IPS-15b (cell line): ENCODE measurements at regions not wholly inside any gene's neighbourhood (a gene's known extent, or its start where the extent isn't known, plus 50 kb on each side); places are given as distances from the start of the nearest gene placed in this dataset.

Source experiments
- H3K27me3 ChIP-seq: one replicate; pipeline ENCODE4 v1.6.1; 2013; ENCODE audit warnings: low read length; ENCODE audit not compliant: control insufficient read depth, insufficient read depth
- H3K36me3 ChIP-seq: one replicate; pipeline ENCODE4 v1.6.1; 2013; ENCODE audit warnings: low read length; ENCODE audit not compliant: control insufficient read depth, insufficient read depth
- H3K4me1 ChIP-seq: one replicate; pipeline ENCODE4 v1.6.1; 2013; ENCODE audit warnings: mild to moderate bottlenecking, low read length; ENCODE audit not compliant: control insufficient read depth, insufficient read depth
- H3K4me3 ChIP-seq: one replicate; pipeline ENCODE4 v1.5.1; 2013; ENCODE audit warnings: low read depth, low read length
- H3K9ac ChIP-seq: one replicate; pipeline ENCODE4 v1.6.1; 2013; ENCODE audit warnings: low read depth, mild to moderate bottlenecking, low read length
- H3K9me3 ChIP-seq: one replicate; pipeline ENCODE4 v1.6.1; 2013; ENCODE audit warnings: mild to moderate bottlenecking, low read length; ENCODE audit not compliant: control insufficient read depth, insufficient read depth

- Histone ChIP-seq H3K27me3 (no peaks in the 10 kb centered on the region), H3K36me3 (no peaks in the 10 kb centered on the region), H3K4me3 (no peak overlapping the region), H3K9ac (no peak overlapping the region), H3K4me1 (no peaks in the 10 kb centered on the region), H3K9me3 (no peaks in the 10 kb centered on the region)
Measured at GRCh38 chr9:73805111-73805510, 653.4 kb downstream of the ANXA1 start.

- no peak overlapping the region for H3K4me3 ChIP-seq
- no peak overlapping the region for H3K9ac ChIP-seq
- H3K27me3 ChIP-seq, result no peaks in the 10 kb centered on the region
- no peaks in the 10 kb centered on the region for H3K36me3 ChIP-seq
- no peaks in the 10 kb centered on the region for H3K4me1 ChIP-seq
- H3K9me3 ChIP-seq, result no peaks in the 10 kb centered on the region
Measured at GRCh38 chr9:73805853-73806458, 654.3 kb downstream of the ANXA1 start.

GRCh38 chr9:73806876-73807275, 655.2 kb downstream of the ANXA1 start:
- no peaks in the 10 kb centered on the region for H3K9me3 ChIP-seq
- no peak overlapping the region for H3K4me3 ChIP-seq
- no peaks in the 10 kb centered on the region for H3K4me1 ChIP-seq
- H3K36me3 ChIP-seq, result no peaks in the 10 kb centered on the region
- H3K27me3 ChIP-seq, result no peaks in the 10 kb centered on the region
- no peak overlapping the region for H3K9ac ChIP-seq

- Histone ChIP-seq H3K27me3 (no peaks in the 10 kb centered on the region), H3K9ac (no peak overlapping the region), H3K36me3 (no peaks in the 10 kb centered on the region), H3K4me1 (no peaks in the 10 kb centered on the region), H3K4me3 (no peak overlapping the region), H3K9me3 (no peaks in the 10 kb centered on the region)
Measured at GRCh38 chr9:73807952-73808351, 656.3 kb downstream of the ANXA1 start.

- no peak overlapping the region for H3K4me3 ChIP-seq
- no peaks in the 10 kb centered on the region for H3K4me1 ChIP-seq
- no peaks in the 10 kb centered on the region for H3K36me3 ChIP-seq
- H3K9ac ChIP-seq, result no peak overlapping the region
- H3K9me3 ChIP-seq, result no peaks in the 10 kb centered on the region
- H3K27me3 ChIP-seq, result no peaks in the 10 kb centered on the region
Measured at GRCh38 chr9:73810585-73811215, 659.0 kb downstream of the ANXA1 start.

GRCh38 chr9:73813546-73813945, 661.9 kb downstream of the ANXA1 start:
- no peaks in the 10 kb centered on the region for H3K36me3 ChIP-seq
- no peaks in the 10 kb centered on the region for H3K9me3 ChIP-seq
- no peak overlapping the region for H3K9ac ChIP-seq
- no peaks in the 10 kb centered on the region for H3K4me1 ChIP-seq
- H3K27me3 ChIP-seq, result no peaks in the 10 kb centered on the region
- no peak overlapping the region for H3K4me3 ChIP-seq

GRCh38 chr9:73816905-73817304, 665.2 kb downstream of the ANXA1 start:
- Histone ChIP-seq H3K4me1 (no peaks in the 10 kb centered on the region), H3K27me3 (no peaks in the 10 kb centered on the region), H3K9ac (no peak overlapping the region), H3K9me3 (no peaks in the 10 kb centered on the region), H3K4me3 (no peak overlapping the region), H3K36me3 (no peaks in the 10 kb centered on the region)

GRCh38 chr9:73824671-73825070, 672.5 kb upstream of the RORB start:
- Histone ChIP-seq H3K27me3 (no peaks in the 10 kb centered on the region), H3K9me3 (no peaks in the 10 kb centered on the region), H3K36me3 (no peaks in the 10 kb centered on the region), H3K4me1 (peaks cover 4% of the 10 kb centered on the region), H3K4me3 (no peak overlapping the region), H3K9ac (no peak overlapping the region)

GRCh38 chr9:73838871-73839270, 658.3 kb upstream of the RORB start:
- peaks cover under 1% of the 10 kb centered on the region for H3K4me1 ChIP-seq

GRCh38 chr9:73839471-73839870, 657.7 kb upstream of the RORB start:
- Histone ChIP-seq H3K9ac (no peak overlapping the region), H3K9me3 (no peaks in the 10 kb centered on the region), H3K4me3 (no peak overlapping the region), H3K27me3 (no peaks in the 10 kb centered on the region), H3K4me1 (peaks cover 4% of the 10 kb centered on the region), H3K36me3 (no peaks in the 10 kb centered on the region)

More at GRCh38 chr9:73838871-73839270, 658.3 kb upstream of the RORB start:
- Histone ChIP-seq H3K36me3 (no peaks in the 10 kb centered on the region), H3K27me3 (no peaks in the 10 kb centered on the region), H3K9me3 (no peaks in the 10 kb centered on the region), H3K9ac (no peak overlapping the region), H3K4me3 (no peak overlapping the region)

- Histone ChIP-seq H3K27me3 (no peaks in the 10 kb centered on the region), H3K4me1 (peaks cover 9% of the 10 kb centered on the region), H3K9ac (no peak overlapping the region), H3K36me3 (no peaks in the 10 kb centered on the region), H3K9me3 (no peaks in the 10 kb centered on the region), H3K4me3 (no peak overlapping the region)
Measured at GRCh38 chr9:73841018-73841417, 656.1 kb upstream of the RORB start.

- Histone ChIP-seq H3K36me3 (no peaks in the 10 kb centered on the region), H3K9me3 (no peaks in the 10 kb centered on the region), H3K4me3 (no peak overlapping the region), H3K27me3 (no peaks in the 10 kb centered on the region), H3K9ac (no peak overlapping the region), H3K4me1 (peaks cover 23% of the 10 kb centered on the region)
Measured at GRCh38 chr9:73844135-73844534, 653.0 kb upstream of the RORB start.
